Small intestine (tissue), 7 donors: ENCODE measurements at regions not wholly inside any gene's neighbourhood (a gene's known extent, or its start where the extent isn't known, plus 50 kb on each side); places are given as distances from the start of the nearest gene placed in this dataset.
A peak's percentile ranks its signal among the peaks of the same experiment; 100 is the strongest.

Source experiments
- DNase-seq, 2 donors: peaks; one replicate each; pipeline versions ENCODE4 v3.0.0 to v3.0.0-alpha.2; 2013
- FAIRE-seq: peaks from 2 replicates; lab custom pipeline; 2012; peaks lifted over from hg19 to GRCh38; lab: Jason Lieb, UNC
- H3K27ac ChIP-seq, 3 donors: one replicate each; pipeline ENCODE4 v1.5.1; 2013; ENCODE audit warnings: low read length in 2 of 3, mild to moderate bottlenecking in 2 of 3, control low read depth in 1 of 3, inconsistent platforms in 1 of 3, low read depth in 1 of 3, moderate library complexity in 1 of 3
- H3K27me3 ChIP-seq, 3 donors: one replicate each; pipeline ENCODE4 v1.6.1; 2013; ENCODE audit warnings: low read length in 3 of 3, inconsistent platforms in 1 of 3; ENCODE audit not compliant: control insufficient read depth in 3 of 3, insufficient read depth in 3 of 3
- H3K36me3 ChIP-seq, 3 donors: one replicate each; pipeline ENCODE4 v1.6.1; 2013; ENCODE audit warnings: low read length in 3 of 3, inconsistent platforms in 1 of 3, low read depth in 1 of 3, mild to moderate bottlenecking in 1 of 3, moderate library complexity in 1 of 3; ENCODE audit not compliant: control insufficient read depth in 3 of 3, insufficient read depth in 2 of 3
- H3K4me1 ChIP-seq, 3 donors: one replicate each; pipeline ENCODE4 v1.6.1; 2013; ENCODE audit warnings: low read length in 2 of 3, inconsistent platforms in 1 of 3, low read depth in 1 of 3, mild to moderate bottlenecking in 1 of 3, moderate library complexity in 1 of 3; ENCODE audit not compliant: control insufficient read depth in 3 of 3, insufficient read depth in 2 of 3
- H3K4me3 ChIP-seq, 3 donors: one replicate each; pipeline ENCODE4 v1.5.1; 2013; ENCODE audit warnings: low read length in 3 of 3, control low read depth in 1 of 3, inconsistent platforms in 1 of 3, low read depth in 1 of 3, mild to moderate bottlenecking in 1 of 3, moderate library complexity in 1 of 3
- H3K9me3 ChIP-seq, 2 donors: one replicate each; pipeline ENCODE4 v1.6.1; 2013; ENCODE audit warnings: low read depth in 1 of 2, low read length in 1 of 2; ENCODE audit not compliant: control insufficient read depth in 2 of 2, insufficient read depth in 1 of 2
- WGBS, 3 donors: extraction: QIAGEN DNeasy Blood & Tissue Kit; methylation state at CpG; one replicate each; pipeline ENCODE4 v1.1.7; 2013; 5-methylcytosine and 5-hydroxymethylcytosine counted together
- donor health status: healthy with polysubstance abuse.
- donor health status: control.
- donor health status: control.
- donor health status: Bipolar disorder and iron deficiency.
- donor health status: healthy.

DNA sequence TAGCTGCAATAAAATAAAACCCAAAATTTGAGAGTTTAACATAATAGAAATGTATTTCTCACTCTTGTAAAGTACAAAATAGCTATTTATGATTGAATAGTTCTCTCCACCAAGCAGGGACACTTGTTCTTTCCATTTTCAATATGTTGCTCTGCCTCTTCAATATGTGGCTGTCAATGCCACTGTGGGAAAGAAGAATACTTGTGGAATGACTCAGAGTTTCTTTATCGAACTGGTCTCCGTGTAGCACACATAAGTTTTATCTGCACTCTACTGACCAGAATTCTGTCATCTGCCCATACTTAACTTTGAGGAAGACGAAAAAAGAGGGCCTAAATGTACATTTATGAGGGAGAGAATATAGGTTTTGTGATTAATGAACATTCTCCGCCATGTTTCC lies 256.9 kb downstream of the ATXN7L3B start:
- DNase-seq (no peak), FAIRE-seq (no peak)
- Histone ChIP-seq H3K27me3 (no peaks in the 10 kb centered on the region), H3K9me3 (no peaks in the 10 kb centered on the region), H3K4me1 (no peaks in the 10 kb centered on the region), H3K27ac (no peak overlapping the region), H3K36me3 (no peaks in the 10 kb centered on the region), H3K4me3 (no peak overlapping the region)
- WGBS, 3 donors = 66 to 77% (median 72%) methylated on average over 4 of the region's 4 CpGs

DNA sequence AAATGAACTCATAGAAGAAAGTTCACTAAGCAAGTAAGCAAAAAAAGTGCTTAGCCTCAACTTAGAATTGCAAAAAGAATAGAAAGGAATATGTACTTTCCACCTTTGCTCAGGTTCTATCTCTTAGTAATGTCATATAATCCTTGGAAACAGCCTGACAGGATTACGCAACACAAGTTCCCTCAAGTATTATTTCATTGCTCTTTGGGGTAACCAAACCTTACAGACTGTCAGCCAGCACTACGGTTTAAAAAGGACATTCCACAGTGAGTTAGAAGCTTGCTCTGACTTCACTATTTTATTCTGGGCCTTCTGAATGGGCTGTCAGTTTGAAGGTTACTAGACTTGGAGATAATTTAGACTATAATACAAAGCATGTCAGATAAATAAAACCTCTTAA lies 264.0 kb downstream of the ATXN7L3B start:
- WGBS, 3 donors = 15 to 55% (median 34%) methylated on average over 2 of the region's 2 CpGs
- DNase-seq (peak; percentile 2 to 83), FAIRE-seq (no peak)
- no peaks in the 10 kb centered on the region for H3K27me3 ChIP-seq
- no peak overlapping the region for H3K4me3 ChIP-seq
- H3K9me3 ChIP-seq = no peaks in the 10 kb centered on the region
- no peak overlapping the region for H3K27ac ChIP-seq
- H3K36me3 ChIP-seq = no peaks in the 10 kb centered on the region
- no peaks in the 10 kb centered on the region for H3K4me1 ChIP-seq

DNA sequence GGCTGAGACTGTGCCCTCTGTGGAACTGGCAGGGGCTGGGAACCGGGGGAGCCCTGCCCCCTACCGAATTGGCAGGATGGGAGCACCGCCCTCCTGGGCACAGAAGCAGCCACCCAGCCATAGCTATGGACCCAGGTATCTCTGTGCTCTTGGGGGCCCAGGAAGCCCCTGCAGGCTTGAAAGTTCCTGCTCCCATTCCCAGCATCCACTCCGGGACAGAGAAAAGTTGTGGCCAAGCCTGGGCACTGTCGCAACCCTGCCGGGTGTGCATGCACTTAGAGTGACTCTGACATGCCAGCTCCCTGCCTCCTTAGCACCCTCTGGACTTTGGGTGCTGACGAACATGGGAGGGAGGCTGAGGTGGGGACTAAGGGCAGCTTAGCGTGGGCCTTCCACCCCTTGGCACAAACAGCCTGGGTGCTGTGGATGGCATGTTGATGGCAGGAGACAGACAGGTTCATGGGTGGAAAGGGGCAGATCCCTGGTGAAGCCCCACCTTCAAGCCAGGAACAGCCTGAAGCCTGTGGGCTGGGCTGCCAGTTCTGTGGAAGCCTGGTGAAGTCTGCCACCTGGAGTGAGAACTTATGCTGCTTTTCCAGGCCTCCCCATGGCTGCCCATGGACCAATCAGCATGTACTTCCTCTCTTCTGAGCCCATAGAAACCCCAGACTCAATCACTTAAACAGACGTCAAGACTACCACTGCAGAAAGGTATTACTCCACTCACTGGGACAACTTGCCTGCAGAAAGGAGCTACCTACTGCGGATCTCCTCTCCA lies 279.0 kb downstream of the ATXN7L3B start:
- 78 to 89% (median 83%) methylated on average over 10 of the region's 10 CpGs for WGBS, 3 donors

DNA sequence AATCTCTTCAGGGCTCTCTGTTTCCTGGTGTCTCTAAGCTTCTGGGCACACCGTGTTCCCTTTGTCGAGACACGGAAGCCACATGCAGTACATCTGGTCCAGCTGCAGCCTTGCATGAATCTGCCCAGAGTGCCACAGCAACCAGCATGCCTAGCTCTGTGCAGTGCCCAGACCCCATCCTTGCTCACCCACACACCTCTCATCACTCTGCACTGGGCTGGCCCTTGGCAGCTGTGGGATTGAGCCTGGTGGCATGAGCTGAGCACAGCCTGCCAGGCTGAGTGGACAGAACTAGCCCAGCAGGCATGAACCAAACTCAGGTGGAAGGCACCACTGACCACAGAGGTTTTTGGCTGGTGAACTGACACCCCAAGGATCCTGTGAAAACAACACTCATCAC lies 279.9 kb downstream of the ATXN7L3B start:
- no peaks in the 10 kb centered on the region for H3K4me1 ChIP-seq
- no peaks in the 10 kb centered on the region for H3K27me3 ChIP-seq
- no peak overlapping the region for H3K4me3 ChIP-seq
- H3K36me3 ChIP-seq = no peaks in the 10 kb centered on the region
- H3K27ac ChIP-seq = no peak overlapping the region
- no peak for DNase-seq
- H3K9me3 ChIP-seq = peaks cover 0 to 23% of the 10 kb centered on the region in 2 donors
- FAIRE-seq = no peak
- 90 to 96% (median 92%) methylated on average over 3 of the region's 3 CpGs for WGBS, 3 donors

More for the DNA sequence above, 279.0 kb downstream of the ATXN7L3B start:
- FAIRE-seq (no peak), DNase-seq (no peak)
- Histone ChIP-seq H3K4me1 (no peaks in the 10 kb centered on the region), H3K4me3 (no peak overlapping the region), H3K27ac (no peak overlapping the region), H3K27me3 (no peaks in the 10 kb centered on the region), H3K9me3 (peaks cover 0 to 23% of the 10 kb centered on the region in 2 donors), H3K36me3 (no peaks in the 10 kb centered on the region)

DNA sequence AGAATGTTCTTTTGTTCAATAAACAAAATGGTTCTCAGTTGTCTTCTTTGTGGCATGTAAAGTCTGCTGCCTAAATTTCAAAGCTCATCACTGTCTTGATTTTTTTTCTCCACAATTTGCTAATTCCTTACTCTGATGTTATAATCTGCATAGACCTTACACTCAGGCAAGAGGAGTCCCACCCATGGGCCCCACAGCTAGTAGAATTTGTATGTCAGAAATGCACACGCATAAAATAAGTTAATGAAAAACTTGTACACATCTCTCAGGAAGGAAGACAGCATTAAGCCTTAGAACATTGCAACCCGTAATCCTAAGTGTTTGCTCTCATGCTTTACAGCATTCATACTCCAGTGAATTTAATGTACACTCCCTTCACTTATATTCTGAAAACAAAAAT lies 280.8 kb downstream of the ATXN7L3B start:
- Histone ChIP-seq H3K27me3 (no peaks in the 10 kb centered on the region), H3K27ac (no peak overlapping the region), H3K36me3 (no peaks in the 10 kb centered on the region), H3K4me3 (no peak overlapping the region), H3K9me3 (peaks cover 0 to 23% of the 10 kb centered on the region in 2 donors), H3K4me1 (no peaks in the 10 kb centered on the region)
- FAIRE-seq = no peak
- 19 to 45% (median 44%) methylated on average over 2 of the region's 2 CpGs for WGBS, 3 donors
- DNase-seq = peak in 1 of 2 donors; percentile 42

DNA sequence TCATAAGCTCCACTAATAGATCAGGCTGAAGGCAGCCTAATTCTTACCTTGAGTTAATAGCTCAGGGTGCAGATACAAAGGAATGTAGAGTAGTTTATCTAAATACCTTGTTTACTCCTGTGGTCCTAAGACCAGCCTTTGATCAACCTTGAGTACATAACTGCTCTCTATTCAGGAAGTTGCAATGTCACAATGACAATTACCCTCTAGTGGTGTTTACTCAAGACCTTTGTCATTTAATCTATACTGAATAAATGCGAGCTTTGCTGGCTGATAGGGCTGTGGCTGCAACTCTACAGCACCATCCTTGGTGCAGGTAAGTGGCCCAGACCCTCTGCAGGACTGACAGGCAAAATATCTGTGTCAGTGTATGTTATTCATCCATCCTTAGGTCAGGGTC lies 282.7 kb downstream of the ATXN7L3B start:
- H3K4me3 ChIP-seq = no peak overlapping the region
- H3K27me3 ChIP-seq = no peaks in the 10 kb centered on the region
- H3K36me3 ChIP-seq = no peaks in the 10 kb centered on the region
- H3K9me3 ChIP-seq = peaks cover 0 to 18% of the 10 kb centered on the region in 2 donors
- H3K27ac ChIP-seq = no peak overlapping the region
- WGBS, 3 donors = 53 to 85% (median 77%) methylated on average over 1 of the region's 1 CpG
- FAIRE-seq (no peak), DNase-seq (no peak)
- H3K4me1 ChIP-seq = no peaks in the 10 kb centered on the region

DNA sequence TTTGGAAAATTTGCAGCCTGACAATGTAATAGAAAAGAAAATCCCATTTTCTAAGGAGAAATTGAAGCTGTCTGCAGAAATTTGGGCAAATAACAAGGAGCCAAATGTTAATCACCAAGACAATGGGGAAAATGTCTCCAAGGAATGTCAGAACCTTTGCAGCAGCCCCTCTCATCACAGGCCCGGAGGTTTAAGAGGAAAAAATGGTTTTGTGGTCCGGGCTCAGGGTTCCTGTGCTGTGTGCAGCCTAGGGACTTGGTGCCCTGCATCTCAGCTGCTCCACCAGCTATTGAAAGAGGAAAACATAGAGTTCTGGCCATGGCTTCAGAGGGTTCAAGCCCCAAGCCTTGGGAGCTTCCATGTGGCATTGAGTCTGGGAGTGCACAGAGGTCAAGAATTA lies 298.9 kb downstream of the ATXN7L3B start:
- Histone ChIP-seq H3K27me3 (no peaks in the 10 kb centered on the region), H3K9me3 (peaks cover 0 to 18% of the 10 kb centered on the region in 2 donors), H3K36me3 (no peaks in the 10 kb centered on the region), H3K4me3 (no peak overlapping the region), H3K27ac (no peak overlapping the region), H3K4me1 (no peaks in the 10 kb centered on the region)
- 35 to 65% (median 55%) methylated on average over 2 of the region's 2 CpGs for WGBS, 3 donors
- FAIRE-seq (no peak), DNase-seq (no peak)

DNA sequence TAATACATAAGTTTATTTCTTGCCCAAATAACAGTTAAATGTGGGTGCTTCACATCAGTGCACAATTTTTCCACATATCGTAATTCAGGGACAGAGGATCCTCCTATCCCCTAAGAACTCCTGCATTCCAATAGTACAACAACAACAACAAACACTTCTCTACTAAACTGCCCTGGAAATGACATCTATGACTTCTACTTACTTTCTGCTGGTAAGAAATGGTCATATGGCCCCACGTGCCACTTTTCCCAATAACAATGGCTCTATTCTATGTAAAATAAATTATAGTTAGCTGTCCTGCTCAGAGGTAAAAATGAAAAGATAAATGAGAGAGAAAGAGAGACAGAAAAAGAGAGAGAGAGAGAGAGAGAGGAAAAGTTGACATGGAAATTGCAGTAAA lies 308.5 kb downstream of the ATXN7L3B start:
- no peaks in the 10 kb centered on the region for H3K9me3 ChIP-seq
- no peak overlapping the region for H3K4me3 ChIP-seq
- H3K27me3 ChIP-seq = no peaks in the 10 kb centered on the region
- DNase-seq (no peak), FAIRE-seq (no peak)
- no peaks in the 10 kb centered on the region for H3K4me1 ChIP-seq
- H3K27ac ChIP-seq = no peak overlapping the region
- 66 to 70% (median 69%) methylated on average over 2 of the region's 2 CpGs for WGBS, 3 donors
- H3K36me3 ChIP-seq = no peaks in the 10 kb centered on the region

DNA sequence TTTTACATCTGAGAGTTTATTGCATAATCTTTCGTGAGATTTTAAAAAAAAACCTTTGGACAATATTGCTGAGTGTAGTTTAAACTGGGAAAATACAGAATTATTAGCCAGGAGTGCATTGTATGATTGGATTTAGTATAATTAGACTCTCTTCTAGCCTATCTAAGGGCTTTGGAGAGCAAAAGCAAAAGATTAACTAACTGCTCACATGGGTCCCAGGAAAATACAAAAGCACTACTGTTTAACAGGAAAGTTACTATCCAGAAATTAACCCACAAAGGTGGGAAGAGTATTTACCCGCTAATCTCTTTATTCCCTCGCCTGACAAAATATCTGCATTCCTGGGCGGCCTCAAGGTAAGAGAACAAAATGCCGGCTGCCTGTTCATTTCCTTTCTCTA lies 309.5 kb downstream of the ATXN7L3B start:
- DNase-seq = no peak
- no peaks in the 10 kb centered on the region for H3K9me3 ChIP-seq
- FAIRE-seq = no peak

More for the DNA sequence above, 309.5 kb downstream of the ATXN7L3B start:
- Histone ChIP-seq H3K36me3 (no peaks in the 10 kb centered on the region), H3K27ac (peak overlapping the region in 1 of 3 donors; percentile 49), H3K27me3 (no peaks in the 10 kb centered on the region), H3K4me1 (no peaks in the 10 kb centered on the region), H3K4me3 (peak overlapping the region in 1 of 3 donors; percentile 4)
- 21 to 51% (median 32%) methylated on average over 5 of the region's 5 CpGs for WGBS, 3 donors
